ENCODE measurements at regions not wholly inside any gene's neighbourhood (a gene's known extent, or its start where the extent isn't known, plus 50 kb on each side); places are given as distances from the start of the nearest gene placed in this dataset.
A peak's percentile ranks its signal among the peaks of the same experiment; 100 is the strongest.

GRCh38 chr2:65582364-65582763 lies 150.0 kb upstream of the SPRED2 start:
- peaks cover 5% of the 10 kb centered on the region for H3K4me1 Mint-ChIP-seq (ENCODE audit: insufficient read depth, unreplicated experiment)
- no peak for TF ChIP-seq CTCF (IDR thresholded peaks at IDR 0.05; ENCODE audit: unreplicated experiment)
- no peaks in the 10 kb centered on the region for H3K27me3 Mint-ChIP-seq (ENCODE audit: insufficient read depth, unreplicated experiment)
- H3K4me3 Mint-ChIP-seq (ENCODE audit: unreplicated experiment), result no peak overlapping the region
- no peak for DNase-seq (ENCODE audit: unreplicated experiment)
- intact Hi-C loops (cut with micrococcal nuclease), result no loop called here
- peaks cover under 1% of the 10 kb centered on the region for H3K36me3 Mint-ChIP-seq (ENCODE audit: insufficient read depth, unreplicated experiment)
- BruUV-seq (replicated peaks), result no TSS peak
- ChIA-PET CTCF (interaction anchor here (0.6 kb wide), 1 partner anchor 38 kb away, joined by 3 read pairs; no protein-coding TSS in a partner anchor), POLR2A (no interaction called here)
- no peak overlapping the region for H3K27ac Mint-ChIP-seq (ENCODE audit: low read depth, unreplicated experiment)
- H3K9me3 Mint-ChIP-seq (ENCODE audit: unreplicated experiment), result no peaks in the 10 kb centered on the region

- intact Hi-C loops (cut with micrococcal nuclease), result no loop called here
- Mint-ChIP-seq H3K27me3 (ENCODE audit: insufficient read depth, unreplicated experiment) (no peaks in the 10 kb centered on the region), H3K4me3 (ENCODE audit: unreplicated experiment) (no peak overlapping the region), H3K36me3 (ENCODE audit: insufficient read depth, unreplicated experiment) (peaks cover 4% of the 10 kb centered on the region), H3K9me3 (ENCODE audit: unreplicated experiment) (no peaks in the 10 kb centered on the region), H3K27ac (ENCODE audit: low read depth, unreplicated experiment) (no peak overlapping the region), H3K4me1 (ENCODE audit: insufficient read depth, unreplicated experiment) (peaks cover 19% of the 10 kb centered on the region)
- TF ChIP-seq CTCF (IDR thresholded peaks at IDR 0.05; ENCODE audit: unreplicated experiment), result no peak
- ChIA-PET POLR2A (interaction anchor here (1.5 kb wide), 1 partner anchor 14 kb away, joined by 3 read pairs; no protein-coding TSS in a partner anchor), CTCF (interaction anchor here (0.6 to 0.7 kb wide), 2 partner anchors 14 to 854 kb away, joined by 3 read pairs; partner anchors contain the start of gene MEIS1)
- DNase-seq (ENCODE audit: unreplicated experiment), result no peak
- no TSS peak for BruUV-seq (replicated peaks)
Measured at GRCh38 chr2:65580824-65581223, 148.4 kb upstream of the SPRED2 start.

GRCh38 chr2:65579506-65580235 lies 147.3 kb upstream of the SPRED2 start:
- H3K27me3 Mint-ChIP-seq (ENCODE audit: insufficient read depth, unreplicated experiment), result no peaks in the 10 kb centered on the region
- CTCF ChIA-PET, result no interaction called here
- peaks cover 4% of the 10 kb centered on the region for H3K36me3 Mint-ChIP-seq (ENCODE audit: insufficient read depth, unreplicated experiment)
- no peak overlapping the region for H3K4me3 Mint-ChIP-seq (ENCODE audit: unreplicated experiment)
- no peaks in the 10 kb centered on the region for H3K9me3 Mint-ChIP-seq (ENCODE audit: unreplicated experiment)
- intact Hi-C loops (cut with micrococcal nuclease), result no loop called here
- H3K27ac Mint-ChIP-seq (ENCODE audit: low read depth, unreplicated experiment), result no peak overlapping the region
- no peak for TF ChIP-seq CTCF (IDR thresholded peaks at IDR 0.05; ENCODE audit: unreplicated experiment)
- peaks cover 19% of the 10 kb centered on the region for H3K4me1 Mint-ChIP-seq (ENCODE audit: insufficient read depth, unreplicated experiment)
- no TSS peak for BruUV-seq (replicated peaks)
- DNase-seq (ENCODE audit: unreplicated experiment), result no peak
- POLR2A ChIA-PET, result interaction anchor here (1.5 kb wide), 1 partner anchor 13 kb away, joined by 3 read pairs; no protein-coding TSS in a partner anchor

GRCh38 chr2:65577654-65578053 lies 145.3 kb upstream of the SPRED2 start:
- intact Hi-C loops (cut with micrococcal nuclease), result no loop called here
- Mint-ChIP-seq H3K27me3 (ENCODE audit: insufficient read depth, unreplicated experiment) (no peaks in the 10 kb centered on the region), H3K36me3 (ENCODE audit: insufficient read depth, unreplicated experiment) (peaks cover 4% of the 10 kb centered on the region), H3K27ac (ENCODE audit: low read depth, unreplicated experiment) (peak overlapping the region; percentile 95), H3K4me3 (ENCODE audit: unreplicated experiment) (peak overlapping the region; percentile 42), H3K4me1 (ENCODE audit: insufficient read depth, unreplicated experiment) (peaks cover 19% of the 10 kb centered on the region), H3K9me3 (ENCODE audit: unreplicated experiment) (no peaks in the 10 kb centered on the region)
- no TSS peak for BruUV-seq (replicated peaks)
- no peak for DNase-seq (ENCODE audit: unreplicated experiment)
- ChIA-PET POLR2A (interaction anchor here (2.0 to 3.0 kb wide), 2 partner anchors 11 to 35 kb away, joined by 9 to 12 read pairs; no protein-coding TSS in a partner anchor), CTCF (interaction anchor here (0.5 to 0.6 kb wide), 2 partner anchors 36 to 1230 kb away, joined by 3 read pairs; no protein-coding TSS in a partner anchor)
- TF ChIP-seq CTCF (IDR thresholded peaks at IDR 0.05; ENCODE audit: unreplicated experiment), result no peak

Measured in MCF 10A (cell line).